ENCODE measurements at regions not wholly inside any gene's neighbourhood (a gene's known extent, or its start where the extent isn't known, plus 50 kb on each side); places are given as distances from the start of the nearest gene placed in this dataset.
"Not testable (repeated sequence)": the region's sequence is repeated elsewhere in the genome, so short reads cannot be mapped to it uniquely, and the experiment has no call there.

GRCh38 chr21:17679002-17679600 lies 66.4 kb upstream of the BTG3 start:
- DNase-seq (ENCODE audit: low spot score), result peak; percentile 85

GRCh38 chr21:17676930-17677329 lies 64.2 kb upstream of the BTG3 start:
- not testable (repeated sequence) for DNase-seq (ENCODE audit: low spot score)

- no peak for DNase-seq (ENCODE audit: low spot score)
Observed at GRCh38 chr21:17674106-17674505, 61.4 kb upstream of the BTG3 start.

GRCh38 chr21:17673261-17674020 lies 60.7 kb upstream of the BTG3 start:
- no peak for DNase-seq (ENCODE audit: low spot score)

- DNase-seq (ENCODE audit: low spot score), result no peak
Observed at GRCh38 chr21:17671733-17672132, 59.0 kb upstream of the BTG3 start.

GRCh38 chr21:17668479-17669140 lies 55.9 kb upstream of the BTG3 start:
- DNase-seq (ENCODE audit: low spot score), result no peak

- DNase-seq (ENCODE audit: low spot score), result no peak
Observed at GRCh38 chr21:17667256-17667655, 54.6 kb upstream of the BTG3 start.

All from pons (tissue), 1 donor.